HCT116 (cell line): ENCODE measurements at regions not wholly inside any gene's neighbourhood (a gene's known extent, or its start where the extent isn't known, plus 50 kb on each side); places are given as distances from the start of the nearest gene placed in this dataset.

Source experiments
- ATAC-seq: fragments of 200-7000 bp; cut with Tn5 transposase; 2 replicates; pipeline ENCODE4 v1.9.1; 2020; ENCODE audit warnings: mild to moderate bottlenecking, moderate library complexity
- BruUV-seq: library from RNA; stranded (reverse); fragments of 400-500 nt; replicated peaks from 2 replicates; lab custom pipeline; 2021; lab: Mats Ljungman, UMichigan
- CTCF ChIA-PET: fragments of 300-600 bp; sonication (Branson Sonifier 250); formaldehyde crosslinking; loops from one replicate; lab custom pipeline; 2021; ENCODE audit warnings: antibody characterized with exemption; lab: Charles Lee
- POLR2A ChIA-PET: fragments of 300-600, 350-600 bp; sonication (Branson Sonifier 250); formaldehyde crosslinking; loops from one replicate; lab custom pipeline; 2021; ENCODE audit warnings: antibody characterized with exemption; lab: Charles Lee
- RAD21 ChIA-PET, 2 experiments: fragments of 300-600 bp; sonication (Branson Sonifier 250); formaldehyde crosslinking; loops; one replicate each; lab custom pipeline; 2023; ENCODE audit warnings: low total read pairs in 2 of 2; ENCODE audit not compliant: uncharacterized antibody in 2 of 2, unreplicated experiment in 2 of 2, low non-redundant PET in 1 of 2; lab: Charles Lee
- DNase-seq: peaks from one replicate; pipeline ENCODE4 v3.0.0-alpha.2; 2010; ENCODE audit warnings: low read depth, low spot score
- H2AFZ ChIP-seq: fragments of 200-600 bp; shearing (Covaris generic), sonication (generic); 2 replicates; pipeline ENCODE4 v1.6.1; 2017; ENCODE audit warnings: low read depth, mixed run types, mixed read lengths, antibody characterized with exemption, low read length; ENCODE audit not compliant: poor library complexity, severe bottlenecking
- H3K27ac ChIP-seq: 2 replicates; pipeline ENCODE4 v1.5.1; 2012; ENCODE audit warnings: low read depth, low read length
- H3K27me3 ChIP-seq: fragments of 200-600 bp; sonication (generic); 2 replicates; pipeline ENCODE4 v1.6.1; 2016; ENCODE audit warnings: mixed run types, low read length, mixed read lengths; ENCODE audit not compliant: insufficient read depth
- H3K36me3 ChIP-seq, 2 experiments: fragments of 200-500 bp in 1 of 2; fragments of 200-600 bp in 1 of 2; sonication (Bioruptor generic) in 1 of 2; sonication (generic) in 1 of 2; 2 replicates each; pipeline versions ENCODE4 v1.5.1 to v1.6.1; 2014 to 2016; ENCODE audit warnings: low read length in 2 of 2, inconsistent platforms in 1 of 2, mixed read lengths in 1 of 2, mixed run types in 1 of 2; ENCODE audit not compliant: insufficient read depth in 2 of 2, control insufficient read depth in 1 of 2
- H3K4me1 ChIP-seq, 2 experiments: fragments of 200-600 bp in 1 of 2; sonication (generic) in 1 of 2; 2 replicates each; pipeline versions ENCODE4 v1.5.1 to v1.6.1; 2012 to 2017; ENCODE audit warnings: low read length in 2 of 2, inconsistent platforms in 1 of 2, mild to moderate bottlenecking in 1 of 2, mixed read lengths in 1 of 2, mixed run types in 1 of 2, moderate library complexity in 1 of 2; ENCODE audit not compliant: insufficient read depth in 2 of 2, control insufficient read depth in 1 of 2
- H3K4me2 ChIP-seq: fragments of 200-600 bp; sonication (generic); 2 replicates; pipeline ENCODE4 v1.6.1; 2017; ENCODE audit warnings: mixed run types, low read length, mixed read lengths
- H3K4me3 ChIP-seq, 2 experiments: fragments of 200-600 bp in 1 of 2; sonication (generic) in 1 of 2; replicated peaks in 1 of 2; 2 replicates each; pipeline ENCODE4 v1.5.1; 2011 to 2016; ENCODE audit warnings: low read length in 2 of 2, control low read depth in 1 of 2, low read depth in 1 of 2, mild to moderate bottlenecking in 1 of 2, mixed read lengths in 1 of 2, mixed run types in 1 of 2
- H3K79me2 ChIP-seq: fragments of 200-600 bp; sonication (generic); 2 replicates; pipeline ENCODE4 v1.6.1; 2017; ENCODE audit warnings: mild to moderate bottlenecking, mixed run types, low read length, moderate library complexity, mixed read lengths; ENCODE audit not compliant: insufficient read depth
- H3K9ac ChIP-seq: fragments of 200-600 bp; sonication (generic); 2 replicates; pipeline ENCODE4 v1.6.1; 2016; ENCODE audit warnings: low read length, mixed read lengths
- H3K9me2 ChIP-seq: fragments of 200-600 bp; sonication (generic), shearing (Covaris generic); 2 replicates; pipeline ENCODE4 v1.6.1; 2017; ENCODE audit warnings: mixed run types, mild to moderate bottlenecking, moderate library complexity; ENCODE audit not compliant: insufficient read depth
- H3K9me3 ChIP-seq, 2 experiments: fragments of 200-500 bp in 1 of 2; fragments of 200-600 bp in 1 of 2; sonication (Bioruptor generic) in 1 of 2; sonication (generic) in 1 of 2; 2 replicates each; pipeline ENCODE4 v1.6.1; 2014 to 2017; ENCODE audit warnings: low read length in 2 of 2, mixed read lengths in 2 of 2, inconsistent platforms in 1 of 2, low read depth in 1 of 2, mild to moderate bottlenecking in 1 of 2, mixed run types in 1 of 2, moderate library complexity in 1 of 2; ENCODE audit not compliant: control insufficient read depth in 1 of 2, insufficient read depth in 1 of 2
- H4K20me1 ChIP-seq: fragments of 200-600 bp; sonication (generic), shearing (Covaris generic); 2 replicates; pipeline ENCODE4 v1.6.1; 2017; ENCODE audit warnings: mixed run types, mild to moderate bottlenecking, moderate library complexity; ENCODE audit not compliant: insufficient read depth
- CEBPB ChIP-seq: IDR thresholded peaks from 2 replicates; pipeline ENCODE4 v1.6.1; 2012; ENCODE audit warnings: low read depth
- CTCF ChIP-seq, 3 experiments: fragments of 200-600 bp in 1 of 3; sonication (generic) in 1 of 3; IDR thresholded peaks in 2 of 3; conservative IDR thresholded peaks in 1 of 3; 2 replicates each; pipeline ENCODE4 v1.5.1; 2012 to 2017; ENCODE audit warnings: low read depth in 2 of 3, low read length in 2 of 3, antibody characterized with exemption in 1 of 3, borderline replicate concordance in 1 of 3, control low read depth in 1 of 3, mild to moderate bottlenecking in 1 of 3, mixed read lengths in 1 of 3, mixed run types in 1 of 3, moderate library complexity in 1 of 3; ENCODE audit not compliant: insufficient read depth in 1 of 3
- EZH2 ChIP-seq: fragments of 200-600 bp; sonication (generic); IDR thresholded peaks from 2 replicates; pipeline ENCODE4 v1.6.1; 2017; ENCODE audit warnings: antibody characterized with exemption, mixed run types
- MAX ChIP-seq: IDR thresholded peaks from 2 replicates; pipeline ENCODE4 v1.6.1; 2012
- ZNF274 ChIP-seq: fragments of 200-500 bp; sonication (Bioruptor generic); IDR thresholded peaks from 2 replicates; pipeline ENCODE4 v1.6.1; 2014; ENCODE audit warnings: mild to moderate bottlenecking, low read depth, low read length, inconsistent platforms
- intact Hi-C: fragments of 100-400 bp; cut with micrococcal nuclease; formaldehyde crosslinking; loops from 2 replicates; pipeline ENCODE4 v1.10.0; 2022
- TF ChIP-seq, protein P1 (sequence below): IDR thresholded peaks from 2 replicates; pipeline ENCODE4 v1.6.1; 2011; ENCODE audit warnings: mild to moderate bottlenecking, low read length, moderate library complexity; ENCODE audit not compliant: insufficient replicate concordance; ENCODE audit errors: extremely low read depth

DNA sequence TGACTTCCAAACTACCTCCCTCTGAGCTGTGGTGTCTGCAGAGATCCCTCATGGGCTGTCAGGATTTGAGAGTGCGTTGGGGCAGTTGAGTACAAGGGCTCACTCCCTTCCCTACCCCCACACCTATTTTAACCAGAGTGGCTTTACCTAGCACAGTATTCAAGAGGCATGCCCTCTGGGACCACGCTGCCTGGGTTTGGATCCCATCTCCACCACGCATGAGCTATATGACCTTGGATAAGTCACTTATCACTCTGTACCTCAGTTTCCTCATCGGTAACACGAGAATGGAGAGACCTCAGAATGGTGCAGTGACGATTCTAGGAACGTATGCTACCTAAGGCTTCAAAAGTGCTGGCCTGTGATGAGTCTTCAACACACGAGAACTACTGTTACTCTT lies 147.3 kb upstream of the WNT4 start:
- H3K9ac ChIP-seq = no peak overlapping the region
- no peaks in the 10 kb centered on the region for H3K27me3 ChIP-seq
- CTCF ChIA-PET = no interaction called here
- H3K9me2 ChIP-seq = no peaks in the 10 kb centered on the region
- no peak for ATAC-seq
- H3K4me1 ChIP-seq = peaks cover 0 to 8% of the 10 kb centered on the region in 2 experiments; a peak in 1 of 4 replicates
- no peak overlapping the region for H3K4me3 ChIP-seq
- no peak overlapping the region for H3K4me2 ChIP-seq
- no peak overlapping the region for H3K27ac ChIP-seq
- no peaks in the 10 kb centered on the region for H3K79me2 ChIP-seq
- H3K9me3 ChIP-seq = no peaks in the 10 kb centered on the region
- H3K36me3 ChIP-seq = no peaks in the 10 kb centered on the region
- BruUV-seq = no TSS peak
- intact Hi-C loops = no loop called here
- H4K20me1 ChIP-seq = no peaks in the 10 kb centered on the region
- POLR2A ChIA-PET = no interaction called here
- no peak for DNase-seq
- RAD21 ChIA-PET = no interaction called here
- TF ChIP-seq ZNF274 (no peak), MAX (no peak), CEBPB (no peak), CTCF (IDR thresholded peaks at IDR 0.05 in 2 of 3, conservative IDR thresholded peaks at IDR 0.05 in 1 of 3; ENCODE audit: borderline replicate concordance in 1 of 3, insufficient read depth in 1 of 3, low read depth in 2 of 3, low read length in 2 of 3) (no peak), EZH2 (no peak)
- TF ChIP-seq, all 23 proteins: peak for 0
- no peak overlapping the region for H2AFZ ChIP-seq

DNA sequence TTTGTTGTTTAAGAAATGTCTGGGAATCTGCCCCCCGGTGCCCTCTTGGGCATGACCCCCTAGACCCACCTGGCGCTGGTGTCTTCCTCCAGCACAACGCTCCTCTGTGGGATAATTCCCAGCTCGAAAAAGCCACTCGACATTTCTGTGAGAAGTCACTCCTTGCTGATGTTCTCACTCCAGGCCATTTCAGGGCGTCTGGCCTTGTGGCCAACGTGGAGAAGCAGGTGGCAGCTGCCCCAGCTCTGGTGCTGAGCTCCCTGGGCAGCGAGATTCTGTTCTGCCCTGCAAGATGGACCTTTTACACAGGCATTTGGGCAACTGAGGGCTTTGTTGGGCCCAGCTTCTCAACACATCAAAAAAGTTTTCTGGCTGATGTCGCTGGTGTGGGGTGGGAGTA lies 147.7 kb upstream of the WNT4 start:
- no peak overlapping the region for H3K9ac ChIP-seq
- RAD21 ChIA-PET = no interaction called here
- no TSS peak for BruUV-seq
- no peak overlapping the region for H3K27ac ChIP-seq
- H3K9me2 ChIP-seq = no peaks in the 10 kb centered on the region
- no peaks in the 10 kb centered on the region for H3K79me2 ChIP-seq
- DNase-seq = no peak
- no peaks in the 10 kb centered on the region for H3K36me3 ChIP-seq
- no peaks in the 10 kb centered on the region for H3K9me3 ChIP-seq
- TF ChIP-seq, protein P1, sequence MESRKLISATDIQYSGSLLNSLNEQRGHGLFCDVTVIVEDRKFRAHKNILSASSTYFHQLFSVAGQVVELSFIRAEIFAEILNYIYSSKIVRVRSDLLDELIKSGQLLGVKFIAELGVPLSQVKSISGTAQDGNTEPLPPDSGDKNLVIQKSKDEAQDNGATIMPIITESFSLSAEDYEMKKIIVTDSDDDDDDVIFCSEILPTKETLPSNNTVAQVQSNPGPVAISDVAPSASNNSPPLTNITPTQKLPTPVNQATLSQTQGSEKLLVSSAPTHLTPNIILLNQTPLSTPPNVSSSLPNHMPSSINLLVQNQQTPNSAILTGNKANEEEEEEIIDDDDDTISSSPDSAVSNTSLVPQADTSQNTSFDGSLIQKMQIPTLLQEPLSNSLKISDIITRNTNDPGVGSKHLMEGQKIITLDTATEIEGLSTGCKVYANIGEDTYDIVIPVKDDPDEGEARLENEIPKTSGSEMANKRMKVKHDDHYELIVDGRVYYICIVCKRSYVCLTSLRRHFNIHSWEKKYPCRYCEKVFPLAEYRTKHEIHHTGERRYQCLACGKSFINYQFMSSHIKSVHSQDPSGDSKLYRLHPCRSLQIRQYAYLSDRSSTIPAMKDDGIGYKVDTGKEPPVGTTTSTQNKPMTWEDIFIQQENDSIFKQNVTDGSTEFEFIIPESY = no peak
- TF ChIP-seq, all 23 proteins: peak for 0
- no peak overlapping the region for H3K4me2 ChIP-seq
- no peak overlapping the region for H2AFZ ChIP-seq
- no peak for ATAC-seq
- H3K27me3 ChIP-seq = no peaks in the 10 kb centered on the region
- ChIA-PET CTCF (no interaction called here), POLR2A (no interaction called here)
- no peaks in the 10 kb centered on the region for H4K20me1 ChIP-seq
- intact Hi-C loops = no loop called here
- peaks cover 0 to 8% of the 10 kb centered on the region in 2 experiments; a peak in 1 of 4 replicates for H3K4me1 ChIP-seq
- H3K4me3 ChIP-seq = no peak overlapping the region
